ENCODE measurements at regions not wholly inside any gene's neighbourhood (a gene's known extent, or its start where the extent isn't known, plus 50 kb on each side); places are given as distances from the start of the nearest gene placed in this dataset.

DNA sequence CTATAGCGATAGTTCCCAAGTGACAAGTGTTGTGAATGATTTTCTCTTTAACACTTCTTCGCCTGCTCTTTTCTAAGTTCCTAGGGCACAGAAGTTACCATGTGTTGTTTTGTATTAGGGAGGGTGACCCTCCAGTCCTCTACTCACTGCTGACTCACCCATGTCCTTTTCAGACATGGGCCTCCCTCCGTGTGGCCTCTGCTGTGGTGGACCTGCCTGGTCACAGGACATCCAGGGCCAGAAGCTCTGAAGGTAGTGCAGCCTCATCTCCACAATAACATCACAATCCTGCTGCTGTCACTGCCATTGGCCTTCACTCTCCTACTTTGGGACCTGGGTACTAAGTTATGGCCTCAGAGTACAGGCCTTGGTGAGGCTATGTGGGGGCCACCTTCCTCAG, 87.1 kb upstream of the TNFAIP3 start:
- TF ChIP-seq, protein P1, sequence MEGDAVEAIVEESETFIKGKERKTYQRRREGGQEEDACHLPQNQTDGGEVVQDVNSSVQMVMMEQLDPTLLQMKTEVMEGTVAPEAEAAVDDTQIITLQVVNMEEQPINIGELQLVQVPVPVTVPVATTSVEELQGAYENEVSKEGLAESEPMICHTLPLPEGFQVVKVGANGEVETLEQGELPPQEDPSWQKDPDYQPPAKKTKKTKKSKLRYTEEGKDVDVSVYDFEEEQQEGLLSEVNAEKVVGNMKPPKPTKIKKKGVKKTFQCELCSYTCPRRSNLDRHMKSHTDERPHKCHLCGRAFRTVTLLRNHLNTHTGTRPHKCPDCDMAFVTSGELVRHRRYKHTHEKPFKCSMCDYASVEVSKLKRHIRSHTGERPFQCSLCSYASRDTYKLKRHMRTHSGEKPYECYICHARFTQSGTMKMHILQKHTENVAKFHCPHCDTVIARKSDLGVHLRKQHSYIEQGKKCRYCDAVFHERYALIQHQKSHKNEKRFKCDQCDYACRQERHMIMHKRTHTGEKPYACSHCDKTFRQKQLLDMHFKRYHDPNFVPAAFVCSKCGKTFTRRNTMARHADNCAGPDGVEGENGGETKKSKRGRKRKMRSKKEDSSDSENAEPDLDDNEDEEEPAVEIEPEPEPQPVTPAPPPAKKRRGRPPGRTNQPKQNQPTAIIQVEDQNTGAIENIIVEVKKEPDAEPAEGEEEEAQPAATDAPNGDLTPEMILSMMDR (IDR thresholded peaks at IDR 0.05), result no peak
- TF ChIP-seq EP300 (IDR thresholded peaks at IDR 0.05), result no peak
- TF ChIP-seq POLR2A (IDR thresholded peaks at IDR 0.05), result no peak
- no peak for TF ChIP-seq POLR2AphosphoS5 (IDR thresholded peaks at IDR 0.05)

All from gastroesophageal sphincter (tissue), 3 donors.